ENCODE measurements at regions not wholly inside any gene's neighbourhood (a gene's known extent, or its start where the extent isn't known, plus 50 kb on each side); places are given as distances from the start of the nearest gene placed in this dataset.

- WGBS (ENCODE audit: insufficient coverage): 85% methylated on average over 2 of the region's 2 CpGs
- intact Hi-C loops (cut with micrococcal nuclease): no loop called here
- H3K9me3 Mint-ChIP-seq: peaks cover 0 to 2% of the 10 kb centered on the region in 2 donors
These were observed 55.8 kb upstream of the ETAA1 start for GRCh38 chr2:67341336-67341735.

DNA sequence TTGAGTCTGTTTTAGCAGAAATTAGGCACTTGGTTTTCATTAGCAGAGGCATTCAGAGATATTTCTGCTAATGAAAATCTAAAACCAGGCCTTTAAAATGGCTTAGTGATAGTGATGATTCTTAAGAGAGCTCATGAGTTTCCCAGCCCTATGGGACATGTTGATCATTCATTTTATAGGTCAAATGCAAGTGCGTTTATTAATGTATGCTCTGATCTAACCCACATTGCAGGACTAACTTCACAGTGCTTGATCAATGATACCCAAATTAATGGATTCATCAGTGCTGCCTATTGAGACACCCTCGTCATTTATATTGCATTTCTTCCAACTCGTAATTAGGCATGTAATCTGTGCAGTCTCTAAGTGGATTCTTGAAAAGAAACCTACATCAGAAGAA is 54.7 kb upstream of the ETAA1 start:
- H3K36me3 ChIP-seq (ENCODE audit: control insufficient read depth, insufficient read depth, low read length): no peaks in the 10 kb centered on the region
- no peaks in the 10 kb centered on the region for H3K9me3 ChIP-seq (ENCODE audit: control insufficient read depth, insufficient read depth, low read length)
- H3K4me3 Mint-ChIP-seq: no peak overlapping the region
- intact Hi-C loops (cut with micrococcal nuclease): no loop called here
- H3K36me3 Mint-ChIP-seq: no peaks in the 10 kb centered on the region
- peaks cover 0 to 2% of the 10 kb centered on the region in 2 donors for H3K9me3 Mint-ChIP-seq
- H3K27me3 ChIP-seq (ENCODE audit: control insufficient read depth, insufficient read depth, low read length): no peaks in the 10 kb centered on the region
- no peaks in the 10 kb centered on the region for H3K4me1 Mint-ChIP-seq
- H3K4me3 ChIP-seq (ENCODE audit: low read length): no peak overlapping the region
- peaks cover 7 to 10% of the 10 kb centered on the region in 2 donors for H3K27me3 Mint-ChIP-seq (ENCODE audit: low read depth in 2 of 2)
- DNase-seq (no peak), ATAC-seq (no peak)
- WGBS (ENCODE audit: insufficient coverage): 100% methylated on average over 3 of the region's 3 CpGs
- H3K4me1 ChIP-seq (ENCODE audit: control insufficient read depth, insufficient read depth, low read length): no peaks in the 10 kb centered on the region
- no peak overlapping the region for H3K27ac ChIP-seq (ENCODE audit: low read length)
- no peak overlapping the region for H3K27ac Mint-ChIP-seq
- no peak for TF ChIP-seq CTCF (IDR thresholded peaks at IDR 0.05)

More at GRCh38 chr2:67341336-67341735, 55.8 kb upstream of the ETAA1 start:
- no peaks in the 10 kb centered on the region for H3K36me3 ChIP-seq (ENCODE audit: control insufficient read depth, insufficient read depth, low read length)
- H3K9me3 ChIP-seq (ENCODE audit: control insufficient read depth, insufficient read depth, low read length): no peaks in the 10 kb centered on the region
- TF ChIP-seq CTCF (IDR thresholded peaks at IDR 0.05): no peak
- no peak for ATAC-seq
- H3K4me1 ChIP-seq (ENCODE audit: control insufficient read depth, insufficient read depth, low read length): no peaks in the 10 kb centered on the region
- H3K27ac Mint-ChIP-seq: no peak overlapping the region
- no peaks in the 10 kb centered on the region for H3K27me3 ChIP-seq (ENCODE audit: control insufficient read depth, insufficient read depth, low read length)
- H3K27me3 Mint-ChIP-seq (ENCODE audit: low read depth in 2 of 2): peaks cover 7 to 10% of the 10 kb centered on the region in 2 donors
- no peak overlapping the region for H3K27ac ChIP-seq (ENCODE audit: low read length)
- no peaks in the 10 kb centered on the region for H3K4me1 Mint-ChIP-seq
- H3K4me3 Mint-ChIP-seq: no peak overlapping the region
- DNase-seq: no peak
- H3K36me3 Mint-ChIP-seq: no peaks in the 10 kb centered on the region
- no peak overlapping the region for H3K4me3 ChIP-seq (ENCODE audit: low read length)

DNA sequence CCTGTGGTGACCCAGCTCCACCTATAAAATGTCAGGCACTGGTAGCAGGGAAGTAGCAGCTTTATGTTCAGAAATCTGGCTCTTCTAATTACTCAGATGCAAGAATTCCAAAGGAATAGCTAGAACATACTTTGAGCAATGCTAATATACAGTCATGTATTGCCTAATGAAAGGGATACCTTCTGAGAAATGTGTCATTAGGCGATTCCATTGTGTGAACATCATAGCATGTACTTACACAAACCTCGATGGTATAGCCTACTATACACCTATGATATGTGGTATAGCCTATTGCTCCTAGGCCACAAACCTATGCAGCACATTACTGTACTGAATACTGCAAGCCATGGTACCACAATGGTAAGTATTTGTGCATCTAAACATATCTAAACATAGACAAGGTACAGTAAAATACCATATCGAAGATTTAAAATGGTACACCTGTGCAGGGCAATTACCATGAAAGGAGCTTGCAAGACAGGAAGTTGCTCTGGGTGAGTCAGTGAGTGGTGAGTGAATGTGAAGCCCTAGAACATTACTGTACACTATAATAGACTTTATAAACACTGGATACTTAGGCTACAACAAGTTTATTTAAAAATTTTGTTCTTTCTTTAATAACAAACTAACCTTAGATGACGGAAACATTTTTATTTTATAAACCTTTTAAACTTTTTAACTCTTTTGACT is 50.3 kb upstream of the ETAA1 start:
- Mint-ChIP-seq H3K27ac (no peak overlapping the region), H3K36me3 (no peaks in the 10 kb centered on the region), H3K27me3 (ENCODE audit: low read depth in 2 of 2) (peaks cover 0 to 3% of the 10 kb centered on the region in 2 donors), H3K4me3 (no peak overlapping the region), H3K9me3 (peaks cover 0 to 5% of the 10 kb centered on the region in 2 donors), H3K4me1 (no peaks in the 10 kb centered on the region)
- Histone ChIP-seq H3K4me1 (ENCODE audit: control insufficient read depth, insufficient read depth, low read length) (no peaks in the 10 kb centered on the region), H3K36me3 (ENCODE audit: control insufficient read depth, insufficient read depth, low read length) (no peaks in the 10 kb centered on the region), H3K9me3 (ENCODE audit: control insufficient read depth, insufficient read depth, low read length) (no peaks in the 10 kb centered on the region), H3K4me3 (ENCODE audit: low read length) (no peak overlapping the region), H3K27me3 (ENCODE audit: control insufficient read depth, insufficient read depth, low read length) (no peaks in the 10 kb centered on the region), H3K27ac (ENCODE audit: low read length) (no peak overlapping the region)
- 100% methylated on average over 1 of the region's 4 CpGs for WGBS (ENCODE audit: insufficient coverage)
- ATAC-seq (no peak), DNase-seq (no peak)
- intact Hi-C loops (cut with micrococcal nuclease): no loop called here
- no peak for TF ChIP-seq CTCF (IDR thresholded peaks at IDR 0.05)

Measured in natural killer cell (primary cell).